Kidney capillary endothelial cell (primary cell): ENCODE measurements at regions not wholly inside any gene's neighbourhood (a gene's known extent, or its start where the extent isn't known, plus 50 kb on each side); places are given as distances from the start of the nearest gene placed in this dataset.

Source experiments
- DNase-seq: peaks from one replicate; pipeline ENCODE4 v3.0.0-alpha.2; 2018; ENCODE audit warnings: low spot score

GRCh38 chr4:35836596-35836995 is 407.7 kb downstream of the ARAP2 start:
- DNase-seq = no peak

DNA sequence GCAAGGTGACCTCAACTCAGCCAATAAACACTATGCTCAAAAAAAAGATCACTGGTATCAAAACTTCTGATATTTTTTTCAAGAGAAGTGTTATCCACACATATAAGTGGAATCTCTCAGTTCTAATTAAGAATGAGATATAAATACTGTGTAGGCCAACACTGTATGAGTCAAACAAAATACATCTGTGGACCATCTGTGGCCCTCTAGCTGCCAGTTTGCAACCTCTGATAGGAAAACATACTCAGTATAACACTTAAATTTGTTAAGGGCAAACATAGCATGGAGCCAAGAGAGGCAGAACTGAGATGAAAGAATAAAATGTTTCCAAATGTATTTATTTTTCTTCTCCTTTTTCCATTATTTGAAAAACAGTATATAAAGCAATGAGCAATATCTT is 377.3 kb downstream of the ARAP2 start:
- no peak for DNase-seq

- DNase-seq = no peak
Measured at GRCh38 chr4:35872273-35872672, 372.0 kb downstream of the ARAP2 start.

GRCh38 chr4:35879479-35879878 is 364.8 kb downstream of the ARAP2 start:
- DNase-seq = no peak

DNA sequence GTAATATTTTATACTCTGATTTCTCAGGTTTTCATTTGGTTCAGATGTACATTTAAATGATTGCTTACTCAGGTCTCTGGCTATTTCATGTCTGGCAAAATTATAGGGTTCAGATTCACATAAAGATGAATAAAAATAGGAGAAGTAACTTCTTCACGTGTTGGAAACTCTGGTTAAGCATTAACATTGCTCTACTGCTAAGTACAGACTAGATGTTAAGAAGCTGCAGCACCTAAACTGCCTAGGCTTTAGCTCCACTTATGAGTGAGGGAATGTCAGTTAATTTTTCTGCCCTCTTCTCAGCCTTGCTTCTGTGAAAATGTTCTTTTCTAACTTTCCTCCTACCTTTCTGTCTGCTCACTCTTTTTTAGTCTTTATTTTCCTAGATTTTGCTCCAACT is 361.2 kb downstream of the ARAP2 start:
- no peak for DNase-seq

GRCh38 chr4:35884714-35885480 is 359.4 kb downstream of the ARAP2 start:
- DNase-seq = no peak

DNA sequence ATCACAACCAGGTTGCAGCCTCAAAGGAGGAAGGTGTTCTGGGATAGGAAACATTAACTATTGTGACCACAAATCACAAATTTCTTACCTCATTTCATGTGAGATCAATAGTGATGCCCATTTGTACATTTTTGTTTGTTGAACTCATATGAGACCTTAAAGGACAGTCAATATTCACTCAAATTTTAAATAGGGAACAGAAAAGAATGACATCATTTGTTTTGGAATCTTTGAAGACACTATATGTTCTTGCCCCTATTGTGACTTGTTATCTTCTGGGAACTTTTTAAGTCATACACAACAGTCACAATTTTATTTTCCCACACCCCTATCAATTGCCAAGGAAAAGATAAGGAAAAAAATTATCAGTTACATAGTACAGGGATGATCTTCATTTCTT is 346.5 kb downstream of the ARAP2 start:
- no peak for DNase-seq

- no peak for DNase-seq
Measured at GRCh38 chr4:35900286-35901243, 343.7 kb downstream of the ARAP2 start.

- no peak for DNase-seq
Measured at GRCh38 chr4:35912174-35912573, 332.1 kb downstream of the ARAP2 start.

GRCh38 chr4:35918491-35918977 is 325.8 kb downstream of the ARAP2 start:
- no peak for DNase-seq

- no peak for DNase-seq
Measured at GRCh38 chr4:35925806-35926205, 318.5 kb downstream of the ARAP2 start.

DNA sequence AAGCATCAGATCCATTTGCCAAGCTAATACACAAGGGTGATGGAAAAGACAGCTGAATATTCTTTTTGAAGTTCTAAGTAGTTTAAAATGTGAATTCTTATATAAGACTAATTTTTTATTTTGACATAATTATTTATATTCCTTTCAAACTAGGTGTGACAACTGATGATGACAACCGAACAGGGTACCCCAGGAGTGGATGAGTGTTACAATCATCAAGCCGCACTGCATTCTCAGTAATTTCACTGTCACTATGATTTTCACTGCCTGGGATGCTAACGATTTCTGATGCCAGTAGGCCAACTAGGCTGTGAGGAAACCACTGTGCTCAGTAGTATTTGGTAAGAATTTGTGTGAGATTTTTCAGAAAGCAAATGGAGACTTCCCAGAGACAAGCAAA is 317.5 kb downstream of the ARAP2 start:
- no peak for DNase-seq

DNA sequence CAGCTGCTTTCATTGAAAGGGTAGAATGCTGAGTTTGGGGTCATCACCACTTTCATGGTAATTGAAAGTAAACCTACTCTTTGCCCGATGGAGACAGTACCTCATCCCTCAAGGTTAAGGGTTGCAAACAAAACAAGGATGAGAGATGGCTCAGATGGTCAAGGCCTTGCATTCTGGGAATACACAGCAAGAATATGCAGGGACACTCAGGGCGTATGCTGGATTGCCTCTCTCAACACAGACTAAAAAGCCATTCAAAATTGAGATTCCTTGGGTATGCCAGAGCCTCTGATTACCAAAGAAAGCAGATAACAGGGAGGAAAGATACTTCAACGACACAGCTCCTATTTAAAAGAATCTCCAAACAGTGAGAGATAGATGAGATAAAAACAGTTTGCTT is 310.4 kb downstream of the ARAP2 start:
- DNase-seq = no peak

GRCh38 chr4:35934320-35934981 is 309.9 kb downstream of the ARAP2 start:
- peak; percentile 48 for DNase-seq

DNA sequence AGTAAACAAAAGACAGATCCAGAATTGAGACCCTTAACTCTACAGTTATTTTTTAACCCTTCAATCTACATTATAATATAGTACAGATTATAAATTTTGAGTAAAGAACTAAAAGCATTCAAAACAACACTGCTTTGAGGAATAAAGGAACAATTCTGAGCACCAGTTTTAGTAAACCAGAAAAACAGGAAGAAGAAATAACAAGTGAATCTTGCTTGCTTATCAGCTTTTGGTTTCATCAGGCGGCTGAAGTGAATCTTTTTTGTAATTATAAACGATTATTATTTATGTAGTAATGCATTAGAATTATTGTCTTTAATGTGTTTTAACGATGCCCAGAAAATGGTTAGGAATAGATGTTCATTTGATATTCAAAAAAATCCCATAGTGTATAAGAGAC is 305.4 kb downstream of the ARAP2 start:
- DNase-seq = no peak

- no peak for DNase-seq
Measured at GRCh38 chr4:35939751-35940150, 304.6 kb downstream of the ARAP2 start.

- no peak for DNase-seq
Measured at GRCh38 chr4:35942092-35942491, 302.2 kb downstream of the ARAP2 start.

DNA sequence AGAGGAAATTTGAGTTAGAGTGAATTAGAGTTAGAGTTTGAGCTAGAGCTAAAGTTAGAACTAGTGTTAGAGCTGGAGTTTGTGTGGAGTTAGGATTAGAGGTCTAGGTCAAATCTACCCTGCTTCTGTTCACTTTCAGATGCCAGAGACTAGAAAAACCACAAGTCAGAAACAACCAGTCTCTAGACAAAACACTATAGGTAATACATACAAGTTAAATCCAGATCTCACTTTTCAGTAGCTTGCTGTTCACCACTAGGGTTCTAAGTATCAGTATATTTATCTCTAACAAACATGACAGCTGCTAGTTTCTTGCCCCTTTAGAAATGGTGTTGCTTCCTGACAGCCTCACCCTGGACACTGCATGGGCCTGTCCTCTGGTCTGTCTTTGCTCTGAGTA is 300.7 kb downstream of the ARAP2 start:
- DNase-seq = no peak

DNA sequence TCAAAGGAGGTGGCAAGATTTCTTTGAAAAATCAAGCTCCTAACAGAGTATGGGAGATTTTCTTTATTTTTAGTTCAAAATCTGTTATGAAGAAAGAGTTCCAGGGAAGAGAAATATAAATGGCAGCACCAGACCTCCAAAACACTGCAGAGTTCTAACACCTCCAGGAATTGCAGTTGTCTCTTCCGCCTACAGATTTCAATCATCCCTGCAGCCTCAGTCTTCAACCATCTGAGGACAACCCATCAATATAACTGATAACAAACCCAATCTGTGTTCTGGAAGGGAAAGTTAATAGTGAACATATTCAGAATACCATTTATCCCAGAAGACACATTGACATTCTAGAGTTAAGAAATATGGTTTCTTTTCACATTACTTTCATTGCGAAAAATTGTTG is 296.1 kb downstream of the ARAP2 start:
- DNase-seq = no peak

DNA sequence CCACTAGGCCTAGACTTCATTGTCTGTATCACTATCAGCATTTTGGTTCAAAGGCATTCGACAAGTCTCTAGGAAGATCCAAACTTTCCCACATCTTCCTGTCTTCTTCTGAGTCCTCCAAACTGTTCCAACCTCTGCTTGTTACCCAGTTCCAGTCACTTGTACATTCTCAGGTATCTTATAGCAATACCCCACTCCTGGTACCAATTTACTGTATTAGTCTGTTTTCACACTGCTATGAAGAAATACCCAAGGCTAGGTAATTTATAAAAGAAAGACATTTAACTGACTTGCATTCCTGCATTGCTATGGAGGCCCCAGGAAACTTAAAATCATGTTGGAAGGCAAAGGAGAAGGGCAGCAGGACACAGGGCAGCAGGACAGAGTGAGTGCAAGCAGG is 293.9 kb downstream of the ARAP2 start:
- no peak for DNase-seq

DNA sequence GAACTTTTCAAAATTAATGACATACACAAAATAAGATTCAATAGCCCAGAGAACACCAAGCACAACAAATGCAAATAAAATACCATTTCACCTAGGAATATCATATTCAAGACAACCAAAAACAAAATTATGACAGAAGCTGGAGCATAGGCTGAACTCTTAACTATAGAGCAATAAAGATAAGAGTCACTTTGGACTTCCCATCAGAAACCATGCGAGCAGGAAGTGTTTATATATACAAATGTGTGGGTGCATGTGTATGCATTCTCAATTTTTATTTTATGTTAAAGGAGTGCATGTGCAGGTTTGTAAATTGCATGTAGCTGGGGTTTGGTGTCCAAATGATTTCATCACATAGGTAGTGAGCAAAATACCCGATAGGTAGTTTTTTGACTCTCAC is 291.6 kb downstream of the ARAP2 start:
- no peak for DNase-seq

DNA sequence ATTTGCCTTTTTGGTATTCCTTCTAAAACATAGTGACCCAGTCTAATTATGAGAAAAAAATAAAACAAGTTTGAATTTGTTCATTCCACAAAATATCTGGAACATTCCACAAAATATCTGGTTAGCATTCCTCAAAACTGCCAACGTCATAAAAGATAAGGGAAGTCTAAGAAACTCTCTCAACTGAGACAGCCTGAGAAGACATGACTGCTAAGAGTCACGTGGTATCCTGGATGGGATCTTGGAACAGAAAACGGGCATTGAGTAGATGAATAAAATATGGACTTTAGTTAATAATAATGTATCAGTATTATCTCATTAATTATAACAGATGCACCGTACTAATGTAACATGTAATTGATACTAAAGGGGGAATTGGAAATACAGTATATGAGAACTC is 280.9 kb downstream of the ARAP2 start:
- DNase-seq = no peak
